ENCODE measurements at regions not wholly inside any gene's neighbourhood (a gene's known extent, or its start where the extent isn't known, plus 50 kb on each side); places are given as distances from the start of the nearest gene placed in this dataset.

GRCh38 chr22:26894362-26894761 lies 237.0 kb downstream of the MIAT start:
- no peak for TF ChIP-seq CTCF (conservative IDR thresholded peaks at IDR 0.05; ENCODE audit: low read depth, low read length)
- no peak for TF ChIP-seq EZH2 (IDR thresholded peaks at IDR 0.05; ENCODE audit: borderline replicate concordance, low read depth, low read length, poor library complexity, severe bottlenecking)

Data from A673 (cell line).